ENCODE measurements at regions not wholly inside any gene's neighbourhood (a gene's known extent, or its start where the extent isn't known, plus 50 kb on each side); places are given as distances from the start of the nearest gene placed in this dataset.
"Not testable (repeated sequence)": the region's sequence is repeated elsewhere in the genome, so short reads cannot be mapped to it uniquely, and the experiment has no call there.

DNA sequence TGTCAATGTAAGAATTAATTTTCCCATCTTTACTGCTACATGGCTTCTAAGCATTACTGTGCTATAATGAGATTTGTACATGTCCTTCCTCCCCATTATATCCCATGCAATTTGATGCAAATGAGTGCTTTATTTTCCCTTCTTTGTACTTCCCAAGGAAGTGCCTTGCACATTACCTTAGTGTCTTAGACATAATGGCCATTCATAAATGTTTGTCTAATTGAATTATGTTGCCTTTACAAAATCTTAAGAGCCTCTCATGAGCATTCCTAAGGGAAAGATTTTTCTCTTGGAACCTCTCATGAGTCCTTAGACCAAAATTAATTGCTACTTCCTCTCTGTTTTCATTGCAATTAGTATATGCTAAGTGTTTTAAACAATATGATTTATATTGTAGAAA is 741.7 kb downstream of the RERGL start:
- H3K36me3 Mint-ChIP-seq, result no peaks in the 10 kb centered on the region
- H3K9me3 Mint-ChIP-seq, result peaks cover 25% of the 10 kb centered on the region
- no peak for ATAC-seq
- no peak overlapping the region for H3K27ac Mint-ChIP-seq
- DNase-seq (ENCODE audit: low spot score in 2 of 2), result no peak
- H3K4me3 Mint-ChIP-seq, result no peak overlapping the region
- H3K4me1 Mint-ChIP-seq, result no peaks in the 10 kb centered on the region

DNA sequence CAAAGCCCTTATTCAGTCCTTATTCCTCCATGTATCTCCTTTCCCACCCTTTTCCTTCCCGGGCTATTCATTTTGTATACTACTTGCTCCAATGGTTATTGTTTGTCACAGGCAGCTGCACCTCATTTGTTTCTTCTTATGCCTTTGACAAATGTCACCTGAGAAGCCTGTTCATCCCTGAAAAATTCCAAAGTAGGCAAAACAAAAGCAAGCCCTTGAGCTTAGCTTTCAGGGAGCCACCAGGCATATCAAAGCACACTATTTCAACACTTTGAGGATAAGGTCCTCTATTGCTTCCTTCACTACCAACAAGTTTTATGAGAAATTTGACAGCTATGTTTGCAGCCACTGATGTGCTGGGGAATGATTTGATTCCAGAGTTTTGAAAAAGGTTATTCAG is 738.7 kb upstream of the LMO3 start:
- H3K4me3 Mint-ChIP-seq, result no peak overlapping the region
- no peaks in the 10 kb centered on the region for H3K4me1 Mint-ChIP-seq
- no peak for ATAC-seq
- H3K36me3 Mint-ChIP-seq, result no peaks in the 10 kb centered on the region
- H3K9me3 Mint-ChIP-seq, result peaks cover 26% of the 10 kb centered on the region
- no peak overlapping the region for H3K27ac Mint-ChIP-seq
- DNase-seq (ENCODE audit: low spot score in 2 of 2), result no peak

DNA sequence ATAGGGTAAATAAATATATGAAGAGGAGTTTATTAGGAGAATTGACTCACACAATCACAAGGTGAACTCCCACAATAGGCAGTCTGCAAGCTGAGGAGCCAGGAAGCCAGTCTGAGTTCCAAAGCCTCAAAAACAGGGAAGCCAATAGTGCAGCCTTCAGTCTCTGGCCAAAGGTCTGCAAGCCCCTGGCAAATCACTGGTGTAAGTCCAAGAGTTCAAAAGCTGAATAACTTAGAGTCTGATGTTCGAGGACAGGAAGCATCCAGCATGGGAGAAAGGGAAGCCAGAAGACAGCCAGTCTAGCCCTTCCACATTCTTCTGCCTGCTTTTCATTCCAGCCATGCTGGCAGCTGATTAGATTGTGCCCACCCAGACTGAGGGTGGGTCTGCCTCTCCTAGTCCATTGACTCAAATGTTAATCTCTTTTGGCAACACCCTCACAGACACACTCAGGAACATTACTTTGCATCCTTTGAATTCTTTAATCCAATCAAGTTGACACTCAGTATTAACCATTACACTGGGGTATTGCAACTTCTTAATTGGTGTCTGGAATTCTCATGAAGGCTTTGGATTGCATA is 736.5 kb upstream of the LMO3 start:
- DNase-seq (ENCODE audit: low spot score in 2 of 2) (no peak), ATAC-seq (no peak)
- Mint-ChIP-seq H3K27ac (no peak overlapping the region), H3K36me3 (no peaks in the 10 kb centered on the region), H3K4me1 (no peaks in the 10 kb centered on the region), H3K4me3 (no peak overlapping the region), H3K9me3 (peaks cover 26% of the 10 kb centered on the region)

DNA sequence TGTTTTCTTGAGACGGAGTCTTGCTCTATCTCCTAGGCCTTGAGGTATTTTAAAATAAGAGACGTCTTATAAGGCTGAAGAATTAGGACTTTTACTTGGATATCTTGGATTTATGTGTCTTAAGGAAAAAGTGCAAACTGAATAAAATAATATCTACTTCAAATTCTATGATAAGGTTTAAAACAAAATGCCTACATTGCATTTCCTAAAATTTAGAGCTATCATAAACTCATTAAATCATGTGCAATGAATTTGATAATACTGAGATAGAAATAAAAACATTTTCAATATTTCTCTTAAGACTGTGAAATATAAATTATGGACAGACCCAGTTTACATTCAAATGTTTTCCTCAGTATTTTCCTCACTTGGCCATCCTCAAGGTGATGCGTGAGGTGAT is 729.5 kb upstream of the LMO3 start:
- no peak for ATAC-seq
- no peak overlapping the region for H3K27ac Mint-ChIP-seq
- H3K4me1 Mint-ChIP-seq, result no peaks in the 10 kb centered on the region
- no peak for DNase-seq (ENCODE audit: low spot score in 2 of 2)
- H3K36me3 Mint-ChIP-seq, result no peaks in the 10 kb centered on the region
- peaks cover 17% of the 10 kb centered on the region for H3K9me3 Mint-ChIP-seq
- no peak overlapping the region for H3K4me3 Mint-ChIP-seq

DNA sequence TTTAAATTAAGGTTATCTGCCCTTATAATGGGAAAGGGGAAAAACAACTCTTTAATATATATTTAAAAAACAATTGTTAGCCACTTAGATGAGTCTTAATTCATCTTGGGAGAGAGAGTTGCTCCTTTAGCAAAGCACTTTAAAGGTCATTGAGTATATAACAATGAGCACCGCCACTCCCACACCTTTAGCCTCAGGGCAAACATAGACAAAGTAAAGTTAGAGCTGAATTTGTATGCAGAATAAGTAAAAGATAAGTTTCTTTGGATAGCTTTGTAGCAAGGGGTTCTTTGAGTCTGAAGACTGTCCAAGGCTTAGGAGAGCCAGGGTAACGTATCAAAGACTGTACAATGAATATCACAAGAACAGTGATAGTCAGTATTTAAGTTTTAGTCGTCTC is 728.8 kb upstream of the LMO3 start:
- no peak for ATAC-seq

DNA sequence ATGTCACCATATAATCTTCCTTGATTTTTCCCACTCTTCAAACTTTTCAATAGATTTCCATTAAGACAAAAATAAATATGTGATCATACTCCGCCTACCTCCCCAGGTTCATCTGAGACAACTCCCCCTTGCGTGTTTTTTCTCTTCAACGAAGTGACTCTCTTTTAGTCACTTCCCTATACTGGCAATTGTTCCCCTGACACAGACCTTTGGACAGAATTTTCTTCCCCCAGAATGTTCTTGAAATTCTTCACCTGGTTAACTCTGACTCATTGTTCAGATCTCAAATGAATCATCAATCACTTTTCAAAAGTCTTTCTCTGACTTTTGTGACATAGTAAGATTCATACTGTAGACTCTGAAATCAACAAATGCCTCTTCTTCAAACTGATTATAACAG is 727.3 kb upstream of the LMO3 start:
- no peaks in the 10 kb centered on the region for H3K36me3 Mint-ChIP-seq
- no peak for ATAC-seq
- H3K9me3 Mint-ChIP-seq, result peaks cover 16% of the 10 kb centered on the region
- H3K4me3 Mint-ChIP-seq, result no peak overlapping the region
- H3K27ac Mint-ChIP-seq, result no peak overlapping the region
- no peak for DNase-seq (ENCODE audit: low spot score in 2 of 2)
- no peaks in the 10 kb centered on the region for H3K4me1 Mint-ChIP-seq

More for the DNA sequence above, 728.8 kb upstream of the LMO3 start:
- H3K36me3 Mint-ChIP-seq, result no peaks in the 10 kb centered on the region
- H3K4me1 Mint-ChIP-seq, result no peaks in the 10 kb centered on the region
- no peak overlapping the region for H3K27ac Mint-ChIP-seq
- DNase-seq (ENCODE audit: low spot score in 2 of 2), result no peak
- no peak overlapping the region for H3K4me3 Mint-ChIP-seq
- peaks cover 19% of the 10 kb centered on the region for H3K9me3 Mint-ChIP-seq

DNA sequence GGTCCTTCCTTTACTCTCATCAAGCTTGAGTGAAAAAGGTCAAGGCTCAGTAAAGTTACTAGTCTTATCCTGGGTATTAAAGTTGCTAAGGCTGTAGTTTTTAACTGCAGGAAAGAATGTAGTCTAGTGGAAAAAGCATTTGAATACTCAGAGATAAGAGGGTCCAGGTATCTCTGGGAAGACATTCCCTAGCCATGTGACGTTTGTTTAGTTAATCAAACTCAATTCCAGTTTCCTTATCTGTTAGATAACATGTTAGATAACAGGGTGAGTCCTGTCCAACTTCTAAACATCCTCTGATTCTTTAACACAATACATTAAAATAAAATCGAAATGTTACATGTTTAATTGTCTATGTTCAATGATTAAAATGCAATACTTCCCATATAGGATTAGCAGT is 720.7 kb upstream of the LMO3 start:
- ATAC-seq (no peak), DNase-seq (ENCODE audit: low spot score in 2 of 2) (no peak)
- Mint-ChIP-seq H3K9me3 (peaks cover 11% of the 10 kb centered on the region), H3K27ac (no peak overlapping the region), H3K36me3 (no peaks in the 10 kb centered on the region), H3K4me3 (no peak overlapping the region), H3K4me1 (no peaks in the 10 kb centered on the region)

DNA sequence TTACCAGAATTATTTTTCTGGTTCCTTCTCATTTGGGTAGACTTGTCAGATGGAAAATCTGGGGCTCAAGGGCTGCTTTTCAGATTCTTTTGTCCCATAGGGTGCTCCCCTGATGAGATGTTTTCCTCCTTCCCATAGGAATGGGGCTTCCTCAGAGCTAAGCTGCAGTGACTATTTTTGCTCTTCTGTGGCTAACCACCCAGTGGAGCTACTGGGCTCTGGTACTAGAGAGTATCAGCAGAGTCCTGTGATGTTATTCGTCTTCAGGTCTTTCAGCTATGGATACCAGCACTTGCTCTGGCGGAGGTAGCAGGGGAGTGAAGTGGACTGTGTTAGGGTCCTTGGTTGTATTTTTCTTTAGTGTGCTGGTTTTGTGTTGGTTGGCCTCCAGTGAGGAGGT is 716.1 kb upstream of the LMO3 start:
- Mint-ChIP-seq H3K9me3 (peaks cover 23% of the 10 kb centered on the region), H3K4me1 (no peaks in the 10 kb centered on the region), H3K36me3 (no peaks in the 10 kb centered on the region), H3K27ac (no peak overlapping the region), H3K4me3 (no peak overlapping the region)
- no peak for ATAC-seq
- no peak for DNase-seq (ENCODE audit: low spot score in 2 of 2)

DNA sequence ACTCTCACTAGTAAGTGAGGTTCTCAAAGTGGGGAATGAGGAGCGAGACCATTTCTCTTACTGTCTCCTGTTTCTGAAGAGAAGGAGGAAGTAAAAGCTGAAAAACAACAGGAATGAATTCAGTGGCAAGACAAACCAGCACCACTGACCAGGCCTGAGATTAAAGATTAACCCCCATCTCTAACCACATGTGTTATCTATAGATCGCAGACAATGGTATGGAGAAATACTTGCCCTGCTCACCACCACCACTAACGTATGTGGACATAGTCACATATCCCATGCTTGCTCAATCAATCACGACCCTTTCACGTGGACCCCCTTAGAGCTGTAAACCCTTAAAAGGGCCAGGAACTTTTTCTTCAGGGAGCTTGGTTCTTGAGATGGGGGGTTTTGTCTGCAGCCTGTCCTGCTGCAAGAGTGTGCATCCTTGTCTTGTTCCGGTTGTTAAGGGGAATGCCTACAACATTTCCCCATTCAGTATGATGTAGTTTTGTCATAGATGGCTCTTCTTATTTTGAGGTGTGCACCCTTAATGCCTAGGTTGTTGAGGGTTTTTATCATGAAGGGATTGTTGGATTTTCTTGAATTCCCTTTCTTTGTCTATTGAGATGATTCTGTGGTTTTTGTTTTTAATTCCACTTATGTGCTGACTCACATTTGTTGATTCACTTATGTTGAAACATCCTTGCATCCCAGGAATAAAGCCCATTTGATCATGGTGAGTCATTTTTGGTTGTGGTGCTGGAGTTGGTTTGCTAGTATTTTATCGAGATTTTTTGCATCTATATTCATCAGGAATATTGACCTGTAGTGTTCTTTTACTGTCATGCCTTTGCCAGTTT is 698.8 kb upstream of the LMO3 start:
- peaks cover 15% of the 10 kb centered on the region for H3K9me3 Mint-ChIP-seq
- no peak overlapping the region for H3K4me3 Mint-ChIP-seq
- no peak for DNase-seq (ENCODE audit: low spot score in 2 of 2)
- H3K4me1 Mint-ChIP-seq, result no peaks in the 10 kb centered on the region
- H3K27ac Mint-ChIP-seq, result no peak overlapping the region
- no peak for ATAC-seq
- H3K36me3 Mint-ChIP-seq, result no peaks in the 10 kb centered on the region

DNA sequence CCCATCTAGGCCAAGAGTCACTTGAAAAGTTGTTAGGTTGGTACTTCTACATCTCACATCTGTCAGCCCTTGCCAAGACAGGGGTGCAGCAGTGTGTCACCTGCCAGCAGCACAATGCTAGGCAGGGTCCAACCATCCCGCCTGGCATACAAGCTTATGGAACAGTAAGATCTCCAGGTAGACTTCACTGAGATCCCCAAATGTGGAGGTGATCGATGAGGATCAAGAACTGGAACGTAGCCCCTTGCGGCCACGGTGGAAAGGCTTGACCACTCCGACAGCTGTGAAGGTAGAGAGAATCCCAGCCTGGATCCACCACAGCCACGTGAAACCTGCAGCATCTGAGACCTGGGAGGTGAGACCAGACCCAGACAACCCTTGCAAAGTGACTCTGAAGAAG is 696.0 kb upstream of the LMO3 start:
- Mint-ChIP-seq H3K36me3 (no peaks in the 10 kb centered on the region), H3K4me1 (no peaks in the 10 kb centered on the region), H3K4me3 (no peak overlapping the region), H3K9me3 (peaks cover 15% of the 10 kb centered on the region), H3K27ac (no peak overlapping the region)
- ATAC-seq (no peak), DNase-seq (ENCODE audit: low spot score in 2 of 2) (no peak)

DNA sequence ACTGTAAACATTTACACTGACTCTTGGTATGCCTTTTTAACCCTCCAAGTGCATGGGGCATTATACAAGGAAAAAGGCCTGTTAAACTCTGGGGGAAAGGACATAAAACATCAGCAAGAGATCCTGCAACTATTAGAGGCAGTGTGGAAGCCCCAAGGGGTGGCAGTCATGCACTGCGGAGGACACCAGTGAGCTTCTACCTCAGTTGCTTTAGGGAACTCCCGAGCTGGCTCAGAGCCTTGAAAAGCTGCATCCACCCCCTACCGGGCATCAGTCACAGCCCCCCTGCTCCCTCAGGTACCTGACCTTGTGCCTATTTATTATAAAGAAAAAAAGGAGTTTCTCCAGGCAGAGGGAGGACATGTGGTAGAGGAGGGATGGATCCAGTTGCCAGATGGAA is 695.6 kb upstream of the LMO3 start:
- H3K27ac Mint-ChIP-seq, result no peak overlapping the region
- peaks cover 16% of the 10 kb centered on the region for H3K9me3 Mint-ChIP-seq
- DNase-seq (ENCODE audit: low spot score in 2 of 2), result no peak
- no peak for ATAC-seq
- no peak overlapping the region for H3K4me3 Mint-ChIP-seq
- H3K36me3 Mint-ChIP-seq, result no peaks in the 10 kb centered on the region
- no peaks in the 10 kb centered on the region for H3K4me1 Mint-ChIP-seq

DNA sequence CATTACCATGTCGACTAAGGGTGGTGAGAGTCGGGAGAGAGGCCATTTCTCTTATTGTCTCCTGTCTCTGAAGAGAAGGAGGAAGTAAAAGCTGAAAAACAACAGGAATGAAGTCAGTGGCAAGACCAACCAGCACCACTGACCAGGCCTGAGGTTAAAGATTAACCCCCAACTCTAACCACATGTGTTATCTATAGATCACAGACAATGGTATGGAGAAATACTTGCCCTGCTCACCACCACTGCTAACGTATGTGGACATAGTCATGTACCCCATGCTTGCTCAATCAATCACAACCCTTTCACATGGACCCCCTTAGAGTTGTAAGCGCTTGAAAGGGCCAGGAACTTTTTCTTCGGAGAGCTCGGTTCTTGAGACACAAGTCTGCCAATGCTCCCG is 690.9 kb upstream of the LMO3 start:
- H3K4me1 Mint-ChIP-seq, result no peaks in the 10 kb centered on the region
- ATAC-seq (no peak), DNase-seq (ENCODE audit: low spot score in 2 of 2) (no peak)
- peaks cover 12% of the 10 kb centered on the region for H3K9me3 Mint-ChIP-seq
- H3K27ac Mint-ChIP-seq, result no peak overlapping the region
- H3K4me3 Mint-ChIP-seq, result no peak overlapping the region
- no peaks in the 10 kb centered on the region for H3K36me3 Mint-ChIP-seq

DNA sequence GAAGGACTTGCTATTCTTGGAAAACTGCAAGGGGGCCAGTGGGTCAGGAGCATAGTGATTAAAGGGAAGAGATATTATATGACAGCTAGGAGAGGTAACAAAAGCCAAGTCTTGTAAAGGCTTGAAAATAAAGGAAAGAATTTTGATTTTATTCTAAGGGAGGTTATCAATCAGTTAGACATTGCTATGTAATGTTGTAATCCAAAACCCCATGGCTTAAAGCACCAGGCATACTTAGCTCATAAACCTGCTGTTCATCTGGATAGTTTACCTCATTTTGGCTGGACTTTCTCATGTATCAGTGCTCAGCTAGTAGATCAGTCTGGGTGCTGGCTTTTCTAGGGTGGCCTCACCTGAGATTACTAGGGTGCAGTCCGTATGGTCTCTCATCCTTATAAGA is 680.9 kb upstream of the LMO3 start:
- Mint-ChIP-seq H3K4me3 (no peak overlapping the region), H3K9me3 (peaks cover 20% of the 10 kb centered on the region), H3K36me3 (no peaks in the 10 kb centered on the region), H3K4me1 (no peaks in the 10 kb centered on the region), H3K27ac (no peak overlapping the region)
- ATAC-seq, result no peak
- DNase-seq (ENCODE audit: low spot score in 2 of 2), result no peak

DNA sequence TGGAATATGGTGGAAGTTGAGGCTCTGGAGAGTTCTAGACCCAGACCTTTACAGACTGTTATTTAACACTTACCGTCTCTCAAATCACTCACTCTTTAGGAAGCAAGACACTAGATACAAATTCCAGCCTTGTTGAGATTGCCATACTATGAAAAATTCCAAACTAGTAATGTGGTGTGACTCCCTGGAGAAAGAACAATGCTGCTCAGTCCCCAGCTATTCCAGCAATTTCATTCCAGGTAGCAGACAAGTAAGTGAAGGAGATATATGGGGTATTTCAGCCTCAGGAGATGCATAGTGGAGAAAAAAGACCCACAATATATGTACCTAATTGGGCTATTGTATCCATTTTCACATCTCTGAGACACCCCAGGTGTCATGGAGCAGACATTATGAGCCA is 678.9 kb upstream of the LMO3 start:
- peaks cover 20% of the 10 kb centered on the region for H3K9me3 Mint-ChIP-seq
- DNase-seq (ENCODE audit: low spot score in 2 of 2) (no peak), ATAC-seq (no peak)
- no peaks in the 10 kb centered on the region for H3K36me3 Mint-ChIP-seq
- H3K4me1 Mint-ChIP-seq, result no peaks in the 10 kb centered on the region
- H3K4me3 Mint-ChIP-seq, result no peak overlapping the region
- no peak overlapping the region for H3K27ac Mint-ChIP-seq

DNA sequence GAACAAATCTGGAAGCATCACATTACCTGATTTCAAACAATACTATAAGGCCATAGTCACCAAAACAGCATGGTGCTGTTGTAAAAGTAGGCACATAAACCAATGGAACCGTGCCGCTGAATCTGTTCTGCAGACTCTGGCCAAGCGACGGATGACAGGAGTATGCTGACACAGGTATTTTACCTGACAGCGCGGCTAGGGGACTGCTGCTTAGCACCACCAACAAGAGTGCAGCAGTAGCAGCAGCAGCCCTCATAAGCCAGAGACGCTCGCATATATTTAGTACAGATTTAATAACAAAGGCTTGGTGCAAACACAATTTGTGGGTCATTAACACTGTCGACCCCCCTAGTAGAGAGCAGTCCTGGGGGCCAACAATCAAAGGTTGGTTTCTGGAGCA is 677.6 kb upstream of the LMO3 start:
- H3K36me3 Mint-ChIP-seq, result no peaks in the 10 kb centered on the region
- no peak overlapping the region for H3K27ac Mint-ChIP-seq
- H3K9me3 Mint-ChIP-seq, result peaks cover 14% of the 10 kb centered on the region
- no peak for ATAC-seq
- no peak overlapping the region for H3K4me3 Mint-ChIP-seq
- no peak for DNase-seq (ENCODE audit: low spot score in 2 of 2)
- H3K4me1 Mint-ChIP-seq, result no peaks in the 10 kb centered on the region

DNA sequence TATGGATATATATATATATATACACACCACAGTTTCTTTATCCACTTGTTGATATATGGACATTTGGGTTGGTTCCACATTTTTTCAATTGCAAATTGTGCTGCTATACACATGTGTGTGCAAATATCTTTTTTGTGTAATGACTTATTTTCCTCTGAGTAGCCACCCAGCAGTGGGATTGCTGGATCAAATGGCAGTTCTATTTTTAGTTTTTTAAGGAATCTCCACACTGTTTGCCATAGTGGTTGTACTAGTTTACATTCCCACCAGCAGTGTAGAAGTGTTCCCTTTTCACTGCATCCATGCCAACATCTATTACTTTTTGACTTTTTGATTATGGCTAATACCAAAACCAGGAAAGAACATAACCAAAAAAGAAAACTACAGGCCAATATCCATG is 676.2 kb upstream of the LMO3 start:
- not testable (repeated sequence) for H3K36me3 Mint-ChIP-seq; H3K4me1 Mint-ChIP-seq; H3K27ac Mint-ChIP-seq; ATAC-seq; H3K4me3 Mint-ChIP-seq; DNase-seq (ENCODE audit: low spot score in 2 of 2)
- H3K9me3 Mint-ChIP-seq, result peaks cover 13% of the 10 kb centered on the region
